Ammon's horn (tissue), 1 donor: ENCODE measurements at regions not wholly inside any gene's neighbourhood (a gene's known extent, or its start where the extent isn't known, plus 50 kb on each side); places are given as distances from the start of the nearest gene placed in this dataset.
"Not testable (repeated sequence)": the region's sequence is repeated elsewhere in the genome, so short reads cannot be mapped to it uniquely, and the experiment has no call there.

Experiments used
- DNase-seq: peaks from one replicate; pipeline ENCODE4 v3.0.0-alpha.2; 2016; ENCODE audit warnings: low spot score

GRCh38 chr9:75197561-75197960 lies 109.2 kb downstream of the OSTF1 start:
- DNase-seq: peak; percentile 12

GRCh38 chr9:75198436-75198835 lies 110.1 kb downstream of the OSTF1 start:
- DNase-seq: no peak

- DNase-seq: peak; percentile 43
Observed at GRCh38 chr9:75200892-75201470, 112.7 kb downstream of the OSTF1 start.

GRCh38 chr9:75201480-75202209 lies 113.3 kb downstream of the OSTF1 start:
- no peak for DNase-seq

GRCh38 chr9:75207997-75208396 lies 119.7 kb downstream of the OSTF1 start:
- DNase-seq: not testable (repeated sequence)

- no peak for DNase-seq
Observed at GRCh38 chr9:75210215-75210614, 121.9 kb downstream of the OSTF1 start.

GRCh38 chr9:75213765-75214164 lies 125.5 kb downstream of the OSTF1 start:
- DNase-seq: no peak

- DNase-seq: no peak
Observed at GRCh38 chr9:75226403-75227139, 138.3 kb downstream of the OSTF1 start.

- no peak for DNase-seq
Observed at GRCh38 chr9:75228893-75229292, 140.6 kb downstream of the OSTF1 start.

GRCh38 chr9:75229605-75230332 lies 141.5 kb downstream of the OSTF1 start:
- DNase-seq: no peak

- DNase-seq: no peak
Observed at GRCh38 chr9:75230469-75230868, 142.2 kb downstream of the OSTF1 start.

- DNase-seq: no peak
Observed at GRCh38 chr9:75231167-75231566, 142.9 kb downstream of the OSTF1 start.

GRCh38 chr9:75233011-75233410 lies 144.7 kb downstream of the OSTF1 start:
- DNase-seq: no peak

- no peak for DNase-seq
Observed at GRCh38 chr9:75235632-75236031, 147.3 kb downstream of the OSTF1 start.

GRCh38 chr9:75238311-75238976 lies 150.1 kb downstream of the OSTF1 start:
- DNase-seq: peak; percentile 42

- no peak for DNase-seq
Observed at GRCh38 chr9:75239176-75239575, 150.9 kb downstream of the OSTF1 start.

GRCh38 chr9:75242426-75242825 lies 154.1 kb downstream of the OSTF1 start:
- no peak for DNase-seq

GRCh38 chr9:75246949-75247348 lies 158.6 kb downstream of the OSTF1 start:
- DNase-seq: no peak

GRCh38 chr9:75265525-75265972 lies 177.2 kb downstream of the OSTF1 start:
- peak; percentile 57 for DNase-seq

GRCh38 chr9:75269197-75269596 lies 180.9 kb downstream of the OSTF1 start:
- no peak for DNase-seq

- not testable (repeated sequence) for DNase-seq
Observed at GRCh38 chr9:75273055-75273454, 184.7 kb downstream of the OSTF1 start.

GRCh38 chr9:75274781-75275180 lies 186.5 kb downstream of the OSTF1 start:
- no peak for DNase-seq
